ENCODE measurements at regions not wholly inside any gene's neighbourhood (a gene's known extent, or its start where the extent isn't known, plus 50 kb on each side); places are given as distances from the start of the nearest gene placed in this dataset.

GRCh38 chr10:91707236-91707635 is 74.4 kb upstream of the PPP1R3C start:
- no peak overlapping the region for H3K4me3 ChIP-seq (ENCODE audit: low read depth, low read length)
- no peak for TF ChIP-seq CTCF (IDR thresholded peaks at IDR 0.05; ENCODE audit: low read depth, low read length)
- in situ Hi-C loops (cut with HindIII; ENCODE audit: low sequenced_read_pairs) = no loop called here
- no peak for DNase-seq (ENCODE audit: low read depth, low spot score)

- in situ Hi-C loops (cut with HindIII; ENCODE audit: low sequenced_read_pairs) = no loop called here
These were observed 73.2 kb upstream of the PPP1R3C start for GRCh38 chr10:91705948-91706670.

GRCh38 chr10:91702620-91703019 is 69.7 kb upstream of the PPP1R3C start:
- TF ChIP-seq CTCF (IDR thresholded peaks at IDR 0.05; ENCODE audit: low read depth, low read length) = no peak
- in situ Hi-C loops (cut with HindIII; ENCODE audit: low sequenced_read_pairs) = no loop called here
- H3K4me3 ChIP-seq (ENCODE audit: low read depth, low read length) = no peak overlapping the region
- DNase-seq (ENCODE audit: low read depth, low spot score) = no peak

More at GRCh38 chr10:91705948-91706670, 73.2 kb upstream of the PPP1R3C start:
- no peak overlapping the region for H3K4me3 ChIP-seq (ENCODE audit: low read depth, low read length)
- DNase-seq (ENCODE audit: low read depth, low spot score) = no peak
- TF ChIP-seq CTCF (IDR thresholded peaks at IDR 0.05; ENCODE audit: low read depth, low read length) = no peak

DNA sequence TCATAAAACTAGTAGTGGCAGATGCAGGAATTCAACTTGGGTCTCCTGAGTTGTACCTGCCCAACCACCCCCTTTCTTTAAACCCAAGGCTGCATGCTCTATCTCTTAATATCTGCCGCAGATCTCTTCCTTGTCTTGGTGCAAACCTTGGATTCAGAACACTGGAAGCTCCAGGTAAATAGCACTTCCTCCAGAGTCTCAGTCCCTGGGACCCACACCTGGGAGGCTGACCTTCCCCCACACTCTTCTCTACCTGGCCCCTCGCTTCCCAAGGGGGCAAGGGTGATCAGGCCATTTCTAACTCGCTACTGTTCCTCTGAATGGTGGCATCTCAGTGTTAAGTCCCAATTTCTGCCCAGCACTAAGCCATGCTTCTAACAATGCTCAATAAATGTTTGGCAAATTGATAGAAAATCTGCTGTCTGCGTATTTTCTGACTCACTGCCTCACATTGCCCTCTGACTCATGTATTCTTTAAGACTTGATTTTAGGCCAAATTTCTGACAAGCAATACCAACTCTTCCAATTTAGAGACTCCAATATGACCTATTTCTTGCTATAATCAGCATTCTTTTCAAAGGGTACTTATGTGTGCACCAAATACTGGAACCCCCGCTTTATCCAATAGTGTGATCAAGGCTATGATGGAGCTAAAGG is 68.0 kb upstream of the PPP1R3C start:
- peak; percentile 69 for DNase-seq (ENCODE audit: low read depth, low spot score)
- no peak for TF ChIP-seq CTCF (IDR thresholded peaks at IDR 0.05; ENCODE audit: low read depth, low read length)
- in situ Hi-C loops (cut with HindIII; ENCODE audit: low sequenced_read_pairs) = no loop called here
- no peak overlapping the region for H3K4me3 ChIP-seq (ENCODE audit: low read depth, low read length)

GRCh38 chr10:91700273-91700672 is 67.4 kb upstream of the PPP1R3C start:
- in situ Hi-C loops (cut with HindIII; ENCODE audit: low sequenced_read_pairs) = no loop called here
- H3K4me3 ChIP-seq (ENCODE audit: low read depth, low read length) = no peak overlapping the region
- no peak for DNase-seq (ENCODE audit: low read depth, low spot score)
- no peak for TF ChIP-seq CTCF (IDR thresholded peaks at IDR 0.05; ENCODE audit: low read depth, low read length)

DNA sequence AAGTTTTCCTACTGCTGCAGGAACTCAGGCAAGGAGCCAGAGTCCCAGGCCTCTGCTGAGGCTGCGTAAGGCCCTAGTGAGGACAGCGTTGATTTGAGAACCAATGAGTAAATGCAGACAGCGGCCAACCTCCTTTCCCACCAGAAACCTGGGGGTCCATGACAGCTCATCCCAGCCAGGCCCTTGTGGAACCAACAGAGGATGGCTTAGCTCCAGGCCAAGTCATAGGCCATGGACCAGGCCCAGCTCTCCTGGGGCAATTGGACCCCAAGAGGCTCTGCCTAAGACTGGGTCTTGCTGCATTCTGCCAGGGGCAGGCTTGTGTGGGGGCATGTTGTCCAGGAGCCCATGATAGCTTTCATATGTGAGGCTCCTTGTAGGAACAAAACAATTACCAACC is 65.4 kb upstream of the PPP1R3C start:
- DNase-seq (ENCODE audit: low read depth, low spot score) = no peak
- in situ Hi-C loops (cut with HindIII; ENCODE audit: low sequenced_read_pairs) = no loop called here
- TF ChIP-seq CTCF (IDR thresholded peaks at IDR 0.05; ENCODE audit: low read depth, low read length) = no peak

More for the DNA sequence above, 65.4 kb upstream of the PPP1R3C start:
- H3K4me3 ChIP-seq (ENCODE audit: low read depth, low read length) = no peak overlapping the region

All from astrocyte of the spinal cord (primary cell).